K562 (cell line): ENCODE measurements at regions not wholly inside any gene's neighbourhood (a gene's known extent, or its start where the extent isn't known, plus 50 kb on each side); places are given as distances from the start of the nearest gene placed in this dataset.

Experiments
- ATF3 ChIP-seq, 2 experiments: fragments of 450-650 bp in 1 of 2; sonication (generic) in 1 of 2; formaldehyde crosslinking in 1 of 2; IDR thresholded peaks in 1 of 2; conservative IDR thresholded peaks in 1 of 2; 2 replicates each; pipeline versions ENCODE4 v1.6.1 to v1.8.1; 2016 to 2023; ENCODE audit warnings: mild to moderate bottlenecking in 2 of 2, moderate library complexity in 2 of 2, inconsistent platforms in 1 of 2, missing genetic modification reagents in 1 of 2
- CTCF ChIP-seq, 3 experiments: IDR thresholded peaks in 2 of 3; conservative IDR thresholded peaks in 1 of 3; 2 replicates each; pipeline ENCODE4 v1.5.1; 2011 to 2012; ENCODE audit warnings: low read length in 3 of 3, mild to moderate bottlenecking in 3 of 3, control low read depth in 2 of 3, improper control_type of control experiment in 1 of 3, inconsistent platforms in 1 of 3, low read depth in 1 of 3, mixed read lengths in 1 of 3, moderate library complexity in 1 of 3; ENCODE audit not compliant: insufficient read depth in 2 of 3
- EP300 ChIP-seq: IDR thresholded peaks from 2 replicates; pipeline ENCODE4 v1.6.1; 2012; ENCODE audit warnings: low read length, improper control_type of control experiment
- EZH2 ChIP-seq: IDR thresholded peaks from 2 replicates; pipeline ENCODE4 v1.6.1; 2012; ENCODE audit warnings: low read depth, mild to moderate bottlenecking, inconsistent platforms, low read length, borderline replicate concordance
- HDGF ChIP-seq: fragments of 450-650 bp; IDR thresholded peaks from 2 replicates; pipeline ENCODE4 v1.6.1; 2016
- HNRNPH1 ChIP-seq: fragments of 200-400 bp; formaldehyde crosslinking; optimal IDR thresholded peaks from 2 replicates; pipeline ENCODE3; 2017; ENCODE audit warnings: low read depth, mild to moderate bottlenecking, low read length, moderate library complexity
- KDM5B ChIP-seq: fragments of 200-600 bp; sonication (generic); IDR thresholded peaks from 2 replicates; pipeline ENCODE4 v1.6.1; 2012; ENCODE audit warnings: low read depth, mild to moderate bottlenecking, moderate library complexity, low read length, control low read depth, inconsistent platforms; ENCODE audit not compliant: insufficient replicate concordance
- NBN ChIP-seq: fragments of 450-650 bp; IDR thresholded peaks from 2 replicates; pipeline ENCODE4 v1.6.1; 2016; ENCODE audit warnings: low read depth, mild to moderate bottlenecking
- NR2C2 ChIP-seq, 2 experiments: fragments of 200-800 bp in 1 of 2; sonication (Bioruptor generic) in 1 of 2; sonication (generic) in 1 of 2; formaldehyde crosslinking in 1 of 2; IDR thresholded peaks; 2 replicates each; pipeline versions ENCODE4 v1.6.1 to v1.8.0; 2016 to 2022; ENCODE audit warnings: mild to moderate bottlenecking in 1 of 2, missing compliant biosample characterization in 1 of 2, missing genetic modification characterization in 1 of 2, missing genetic modification reagents in 1 of 2
- SRF ChIP-seq, 2 experiments: fragments of 250-450, 450-650 bp in 1 of 2; sonication (Bioruptor Pico) in 1 of 2; sonication (generic) in 1 of 2; formaldehyde crosslinking; IDR thresholded peaks; 2 replicates each; pipeline versions ENCODE4 v1.5.0 to v1.5.1; 2020 to 2022; ENCODE audit warnings: mild to moderate bottlenecking in 1 of 2, missing genetic modification reagents in 1 of 2
- ZBTB26 ChIP-seq: fragments of 450-650 bp; formaldehyde crosslinking; IDR thresholded peaks from 2 replicates; pipeline ENCODE4 v1.4.0; 2022; ENCODE audit warnings: missing genetic modification characterization
- ZKSCAN8 ChIP-seq: fragments of 200-800 bp; sonication (Bioruptor generic); IDR thresholded peaks from 2 replicates; pipeline ENCODE4 v1.6.1; 2016; ENCODE audit warnings: missing genetic modification characterization, missing compliant biosample characterization
- TF ChIP-seq, protein P1 (sequence below): sonication (generic); formaldehyde crosslinking; IDR thresholded peaks from 2 replicates; pipeline ENCODE4 v1.8.1; 2022; ENCODE audit warnings: missing genetic modification reagents
- TF ChIP-seq, protein P2 (sequence below): fragments of 450-650 bp; formaldehyde crosslinking; IDR thresholded peaks from 2 replicates; pipeline ENCODE4 v1.4.0; 2020; ENCODE audit warnings: mild to moderate bottlenecking, moderate library complexity

DNA sequence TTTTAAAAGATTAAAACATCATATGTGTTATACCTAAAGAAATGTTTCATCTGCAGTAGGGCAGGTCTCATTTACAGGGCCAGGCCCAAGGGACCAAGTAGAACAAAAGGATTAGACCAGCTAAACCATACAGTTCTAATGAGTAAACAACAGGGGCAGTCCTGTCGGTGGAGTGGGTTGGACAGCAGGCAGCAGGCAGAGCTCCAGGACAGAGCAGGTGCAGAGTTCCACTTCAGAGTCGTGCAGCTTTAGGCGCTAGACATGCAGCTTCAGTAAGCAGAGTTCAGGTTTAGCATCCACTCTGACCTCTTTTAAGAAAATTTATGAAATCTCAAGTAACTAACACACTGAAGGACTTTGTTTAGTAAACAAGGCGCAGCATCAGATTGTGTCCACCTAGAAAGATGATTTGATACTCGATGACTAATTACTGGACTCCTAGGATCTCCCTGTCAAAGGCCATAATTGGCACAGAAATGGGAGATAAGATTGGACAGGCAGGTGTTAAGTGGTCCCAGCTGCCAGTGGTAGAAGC, 487.7 kb upstream of the INTU start:
- TF ChIP-seq ZKSCAN8 (no peak), NBN (no peak), ZBTB26 (no peak), NR2C2 (CRISPR knock-in tag; IDR thresholded peaks at IDR 0.05) (no peak), NR2C2 (tag; IDR thresholded peaks at IDR 0.05) (no peak), CTCF (IDR thresholded peaks at IDR 0.05 in 2 of 3, conservative IDR thresholded peaks at IDR 0.05 in 1 of 3; ENCODE audit: insufficient read depth in 2 of 3, low read depth in 1 of 3, low read length in 3 of 3) (no peak), SRF (CRISPR knock-in tag; IDR thresholded peaks at IDR 0.05) (no peak), HNRNPH1 (no peak), HDGF (no peak), EZH2 (no peak), EP300 (no peak), KDM5B (no peak), ATF3 (IDR thresholded peaks at IDR 0.05) (no peak), ATF3 (CRISPR knock-in tag; conservative IDR thresholded peaks at IDR 0.05) (no peak)
- TF ChIP-seq, protein P1, sequence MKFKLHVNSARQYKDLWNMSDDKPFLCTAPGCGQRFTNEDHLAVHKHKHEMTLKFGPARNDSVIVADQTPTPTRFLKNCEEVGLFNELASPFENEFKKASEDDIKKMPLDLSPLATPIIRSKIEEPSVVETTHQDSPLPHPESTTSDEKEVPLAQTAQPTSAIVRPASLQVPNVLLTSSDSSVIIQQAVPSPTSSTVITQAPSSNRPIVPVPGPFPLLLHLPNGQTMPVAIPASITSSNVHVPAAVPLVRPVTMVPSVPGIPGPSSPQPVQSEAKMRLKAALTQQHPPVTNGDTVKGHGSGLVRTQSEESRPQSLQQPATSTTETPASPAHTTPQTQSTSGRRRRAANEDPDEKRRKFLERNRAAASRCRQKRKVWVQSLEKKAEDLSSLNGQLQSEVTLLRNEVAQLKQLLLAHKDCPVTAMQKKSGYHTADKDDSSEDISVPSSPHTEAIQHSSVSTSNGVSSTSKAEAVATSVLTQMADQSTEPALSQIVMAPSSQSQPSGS (CRISPR knock-in tag) = no peak
- TF ChIP-seq, protein P2, sequence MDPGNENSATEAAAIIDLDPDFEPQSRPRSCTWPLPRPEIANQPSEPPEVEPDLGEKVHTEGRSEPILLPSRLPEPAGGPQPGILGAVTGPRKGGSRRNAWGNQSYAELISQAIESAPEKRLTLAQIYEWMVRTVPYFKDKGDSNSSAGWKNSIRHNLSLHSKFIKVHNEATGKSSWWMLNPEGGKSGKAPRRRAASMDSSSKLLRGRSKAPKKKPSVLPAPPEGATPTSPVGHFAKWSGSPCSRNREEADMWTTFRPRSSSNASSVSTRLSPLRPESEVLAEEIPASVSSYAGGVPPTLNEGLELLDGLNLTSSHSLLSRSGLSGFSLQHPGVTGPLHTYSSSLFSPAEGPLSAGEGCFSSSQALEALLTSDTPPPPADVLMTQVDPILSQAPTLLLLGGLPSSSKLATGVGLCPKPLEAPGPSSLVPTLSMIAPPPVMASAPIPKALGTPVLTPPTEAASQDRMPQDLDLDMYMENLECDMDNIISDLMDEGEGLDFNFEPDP (CRISPR knock-in tag) = no peak
